IMR-90 (cell line): ENCODE measurements at regions not wholly inside any gene's neighbourhood (a gene's known extent, or its start where the extent isn't known, plus 50 kb on each side); places are given as distances from the start of the nearest gene placed in this dataset.

Experiments used
- ATAC-seq: fragments of 200-7000 bp; cut with Tn5 transposase; 2 replicates; pipeline ENCODE4 v1.9.1; 2020; ENCODE audit warnings: low read depth, mild to moderate bottlenecking, moderate library complexity
- BruUV-seq: library from RNA; stranded (reverse); fragments of 400-500 nt; replicated peaks from 2 replicates; lab custom pipeline; 2021; lab: Mats Ljungman, UMichigan
- CTCF ChIA-PET: fragments of 300-600 bp; formaldehyde crosslinking; extraction: SDS; loops from one replicate; lab custom pipeline; 2021; ENCODE audit warnings: antibody characterized with exemption; lab: Yijun Ruan, JAX
- POLR2A ChIA-PET: fragments of 300-600 bp; sonication (Branson Sonifier 250); formaldehyde crosslinking; loops from one replicate; lab custom pipeline; 2022; ENCODE audit warnings: antibody characterized with exemption; ENCODE audit not compliant: unreplicated experiment; lab: Charles Lee
- DNase-seq: peaks from one replicate; pipeline ENCODE4 v3.0.0; 2013
- H2AFZ ChIP-seq: replicated peaks from 2 replicates; pipeline ENCODE3; 2013; ENCODE audit warnings: low read length, mild to moderate bottlenecking; ENCODE audit not compliant: poor library complexity
- H2AK5ac ChIP-seq: 2 replicates; pipeline ENCODE4 v1.6.1; 2013; ENCODE audit warnings: low read depth, low read length, inconsistent platforms
- H2AK9ac ChIP-seq: replicated peaks from 2 replicates; pipeline ENCODE3; 2013; ENCODE audit warnings: mild to moderate bottlenecking, low read depth, low read length, moderate library complexity; ENCODE audit not compliant: poor library complexity
- H2BK120ac ChIP-seq: 2 replicates; pipeline ENCODE4 v1.6.1; 2013; ENCODE audit warnings: low read depth, low read length, inconsistent platforms
- H2BK15ac ChIP-seq: 3 replicates; pipeline ENCODE4 v1.6.1; 2013; ENCODE audit warnings: low read depth, low read length, inconsistent platforms
- H2BK20ac ChIP-seq: 2 replicates; pipeline ENCODE4 v1.6.1; 2013; ENCODE audit warnings: low read depth, mild to moderate bottlenecking, inconsistent platforms, low read length, moderate library complexity
- H2BK5ac ChIP-seq: 2 replicates; pipeline ENCODE4 v1.6.1; 2013; ENCODE audit warnings: mild to moderate bottlenecking, low read depth, low read length, inconsistent platforms; ENCODE audit not compliant: poor library complexity, severe bottlenecking
- H3K14ac ChIP-seq: replicated peaks from 2 replicates; pipeline ENCODE4 v1.6.1; 2013; ENCODE audit warnings: low read depth, low read length, inconsistent platforms
- H3K18ac ChIP-seq: 2 replicates; pipeline ENCODE4 v1.6.1; 2013; ENCODE audit warnings: low read depth, low read length, control low read depth
- H3K23ac ChIP-seq: 2 replicates; pipeline ENCODE4 v1.6.1; 2013; ENCODE audit warnings: low read depth, low read length, inconsistent platforms
- H3K27ac ChIP-seq: 2 replicates; pipeline ENCODE4 v1.5.1; 2013; ENCODE audit warnings: mild to moderate bottlenecking, control low read depth, low read length; ENCODE audit not compliant: insufficient read depth
- H3K27me3 ChIP-seq: 2 replicates; pipeline ENCODE4 v1.6.1; 2013; ENCODE audit warnings: low read length; ENCODE audit not compliant: control insufficient read depth, insufficient read depth
- H3K36me3 ChIP-seq: 2 replicates; pipeline ENCODE4 v1.6.1; 2013; ENCODE audit warnings: low read length, mixed read lengths; ENCODE audit not compliant: control insufficient read depth, insufficient read depth
- H3K4ac ChIP-seq: 2 replicates; pipeline ENCODE4 v1.6.1; 2013; ENCODE audit warnings: low read depth, low read length, inconsistent platforms
- H3K4me1 ChIP-seq: 2 replicates; pipeline ENCODE4 v1.6.1; 2013; ENCODE audit warnings: low read length, mixed read lengths; ENCODE audit not compliant: control insufficient read depth, insufficient read depth
- H3K4me2 ChIP-seq: 2 replicates; pipeline ENCODE4 v1.6.1; 2013; ENCODE audit warnings: low read depth, mild to moderate bottlenecking, control low read depth, low read length, moderate library complexity
- H3K4me3 ChIP-seq: 2 replicates; pipeline ENCODE4 v1.5.1; 2013; ENCODE audit warnings: low read depth, mild to moderate bottlenecking, control low read depth, low read length, moderate library complexity; ENCODE audit not compliant: insufficient read depth
- H3K56ac ChIP-seq: 2 replicates; pipeline ENCODE4 v1.6.1; 2013; ENCODE audit warnings: low read length, inconsistent platforms; ENCODE audit not compliant: insufficient read depth; ENCODE audit errors: extremely low read depth
- H3K79me1 ChIP-seq, 2 experiments: 2 replicates each; pipeline ENCODE4 v1.6.1; 2013; ENCODE audit warnings: low read length in 2 of 2, inconsistent platforms in 1 of 2, low read depth in 1 of 2
- H3K9ac ChIP-seq: 2 replicates; pipeline ENCODE4 v1.6.1; 2013; ENCODE audit warnings: low read depth, low read length, control low read depth
- H3K9me1 ChIP-seq: 2 replicates; pipeline ENCODE4 v1.6.1; 2013; ENCODE audit warnings: low read length, inconsistent platforms; ENCODE audit not compliant: insufficient read depth
- H3K9me3 ChIP-seq: 2 replicates; pipeline ENCODE4 v1.6.1; 2013; ENCODE audit warnings: low read length; ENCODE audit not compliant: control insufficient read depth, insufficient read depth
- H4K20me1 ChIP-seq: 2 replicates; pipeline ENCODE4 v1.6.1; 2013; ENCODE audit warnings: low read length, inconsistent platforms; ENCODE audit not compliant: insufficient read depth
- H4K5ac ChIP-seq: 2 replicates; pipeline ENCODE4 v1.6.1; 2013; ENCODE audit warnings: mild to moderate bottlenecking, low read depth, low read length, control low read depth
- H4K8ac ChIP-seq, 2 experiments: 2 replicates each; pipeline ENCODE4 v1.6.1; 2013; ENCODE audit warnings: low read depth in 2 of 2, low read length in 2 of 2, control low read depth in 1 of 2, inconsistent platforms in 1 of 2
- H4K91ac ChIP-seq: 2 replicates; pipeline ENCODE4 v1.6.1; 2013; ENCODE audit warnings: low read depth, low read length, inconsistent platforms; ENCODE audit not compliant: insufficient read depth
- BHLHE40 ChIP-seq: fragments of 150-350 bp; IDR thresholded peaks from 2 replicates; pipeline ENCODE4 v1.6.1; 2016; ENCODE audit warnings: mild to moderate bottlenecking, low read depth, low read length
- CEBPB ChIP-seq: IDR thresholded peaks from 2 replicates; pipeline ENCODE4 v1.6.1; 2012; ENCODE audit warnings: low read depth, low read length, improper control_type of control experiment
- CHD1 ChIP-seq: IDR thresholded peaks from 2 replicates; pipeline ENCODE4 v1.6.1; 2012; ENCODE audit warnings: low read depth, low read length, improper control_type of control experiment
- CTCF ChIP-seq: conservative IDR thresholded peaks from 2 replicates; pipeline ENCODE4 v1.5.1; 2012; ENCODE audit warnings: mild to moderate bottlenecking, low read depth, low read length, improper control_type of control experiment
- ELK1 ChIP-seq: fragments of 150-350 bp; IDR thresholded peaks from 2 replicates; pipeline ENCODE4 v1.6.1; 2016; ENCODE audit warnings: low read depth, mild to moderate bottlenecking, low read length, moderate library complexity, borderline replicate concordance
- FOS ChIP-seq: fragments of 150-350 bp; IDR thresholded peaks from 2 replicates; pipeline ENCODE4 v1.6.1; 2016; ENCODE audit warnings: low read depth, low read length
- MAFK ChIP-seq: IDR thresholded peaks from 2 replicates; pipeline ENCODE4 v1.6.1; 2012; ENCODE audit warnings: low read depth, low read length, improper control_type of control experiment
- MAZ ChIP-seq: IDR thresholded peaks from 2 replicates; pipeline ENCODE4 v1.6.1; 2012; ENCODE audit warnings: low read depth, mild to moderate bottlenecking, low read length, improper control_type of control experiment, moderate library complexity, borderline replicate concordance
- MXI1 ChIP-seq: IDR thresholded peaks from 2 replicates; pipeline ENCODE4 v1.6.1; 2012; ENCODE audit warnings: low read depth, mild to moderate bottlenecking, low read length, moderate library complexity, borderline replicate concordance
- NFE2L2 ChIP-seq: fragments of 150-350 bp; IDR thresholded peaks from 2 replicates; pipeline ENCODE4 v1.6.1; 2016; ENCODE audit warnings: low read depth, mild to moderate bottlenecking, low read length
- POLR2A ChIP-seq: IDR thresholded peaks from 2 replicates; pipeline ENCODE4 v1.6.1; 2012; ENCODE audit warnings: mild to moderate bottlenecking, low read depth, low read length
- RCOR1 ChIP-seq: IDR thresholded peaks from 2 replicates; pipeline ENCODE4 v1.6.1; 2012; ENCODE audit warnings: mild to moderate bottlenecking, low read length, improper control_type of control experiment; ENCODE audit not compliant: insufficient replicate concordance
- RFX5 ChIP-seq: IDR thresholded peaks from 2 replicates; pipeline ENCODE4 v1.8.0; 2012; ENCODE audit warnings: low read depth, mild to moderate bottlenecking, low read length, moderate library complexity
- USF2 ChIP-seq: fragments of 150-350 bp; IDR thresholded peaks from 2 replicates; pipeline ENCODE4 v1.6.1; 2017; ENCODE audit warnings: mild to moderate bottlenecking, antibody characterized with exemption, low read length, low read depth
- WGBS, 2 experiments: methylation state at CpG; one replicate each; pipeline versions ENCODE4 v1.1.5 to v1.1.7; 2013; ENCODE audit warnings: missing lambda C conversion rate in 2 of 2; ENCODE audit not compliant: insufficient read length in 1 of 2; ENCODE audit errors: extremely low coverage in 2 of 2; 5-methylcytosine and 5-hydroxymethylcytosine counted together
- dilution Hi-C: fragments of 300-500 bp; cut with HindIII; formaldehyde crosslinking; loops from one replicate; pipeline ENCODE4 v1.14.3; 2018; ENCODE audit warnings: low sequenced_read_pairs; ENCODE audit not compliant: unreplicated experiment
- in situ Hi-C: fragments of 300-500 bp; cut with MboI; formaldehyde crosslinking; loops from 3 replicates; pipeline ENCODE4 v1.14.3; 2019; ENCODE audit warnings: low sequenced_read_pairs, inconsistent platforms, mixed read lengths
- intact Hi-C: fragments of 100-400 bp; cut with micrococcal nuclease; formaldehyde crosslinking; loops from 2 replicates; pipeline ENCODE4 v1.10.0; 2022

GRCh38 chr3:193087336-193087735, 153.7 kb upstream of the PLAAT1 start:
- Histone ChIP-seq H3K9me3 (no peaks in the 10 kb centered on the region), H3K4me1 (no peaks in the 10 kb centered on the region), H3K9me1 (no peaks in the 10 kb centered on the region), H3K56ac (no peak overlapping the region), H3K23ac (no peak overlapping the region), H2BK5ac (no peak overlapping the region), H2AK5ac (no peak overlapping the region), H4K5ac (no peak overlapping the region), H3K4me3 (no peak overlapping the region), H3K9ac (no peak overlapping the region), H4K91ac (no peak overlapping the region), H2BK15ac (no peak overlapping the region), H2BK20ac (no peak overlapping the region), H2AK9ac (no peak overlapping the region), H3K27me3 (no peaks in the 10 kb centered on the region), H2BK120ac (no peak overlapping the region), H3K14ac (no peak overlapping the region), H3K18ac (no peak overlapping the region), H4K8ac (no peak overlapping the region), H3K27ac (no peak overlapping the region), H3K79me1 (no peaks in the 10 kb centered on the region), H3K4ac (no peak overlapping the region), H3K4me2 (no peak overlapping the region), H4K20me1 (no peaks in the 10 kb centered on the region), H2AFZ (no peak overlapping the region), H3K36me3 (no peaks in the 10 kb centered on the region)
- no peak for DNase-seq
- POLR2A ChIA-PET = no interaction called here
- 71% methylated on average over 1 of the region's 3 CpGs; no CpG with 5 or more reads in 1 of the 2 experiments for WGBS, 2 experiments
- intact Hi-C loops = no loop called here
- BruUV-seq = no TSS peak
- CTCF ChIA-PET = interaction anchor here (0.7 kb wide), 1 partner anchor 438 kb away, joined by 5 read pairs; no protein-coding TSS in a partner anchor
- in situ Hi-C loops = no loop called here
- ATAC-seq = no peak
- TF ChIP-seq RCOR1 = no peak
- no peak for TF ChIP-seq CHD1
- TF ChIP-seq USF2 = no peak
- TF ChIP-seq NFE2L2 = no peak
- TF ChIP-seq CEBPB = no peak
- TF ChIP-seq POLR2A = no peak
- TF ChIP-seq RFX5 = no peak
- no peak for TF ChIP-seq CTCF
- no peak for TF ChIP-seq ELK1
- no peak for TF ChIP-seq BHLHE40
- no peak for TF ChIP-seq FOS
- no peak for TF ChIP-seq MAZ
- no peak for TF ChIP-seq MAFK
- no peak for TF ChIP-seq MXI1
- dilution Hi-C loops = no loop called here
